GM18873 (cell line): ENCODE measurements at regions not wholly inside any gene's neighbourhood (a gene's known extent, or its start where the extent isn't known, plus 50 kb on each side); places are given as distances from the start of the nearest gene placed in this dataset.

Experiments
- ATAC-seq: cut with Tn5 transposase; IDR thresholded peaks from one replicate; pipeline ENCODE4 v1.9.1; 2021; ENCODE audit warnings: mild to moderate bottlenecking, moderate library complexity, moderate number of reproducible peaks; ENCODE audit not compliant: unreplicated experiment, low FRiP score

- ATAC-seq = no peak
These were observed 175.2 kb upstream of the PPP2R2D start for GRCh38 chr10:131725581-131726069.

- no peak for ATAC-seq
These were observed 174.5 kb upstream of the PPP2R2D start for GRCh38 chr10:131726076-131726880.

- no peak for ATAC-seq
These were observed 173.8 kb upstream of the PPP2R2D start for GRCh38 chr10:131726967-131727366.

GRCh38 chr10:131727560-131727959, 173.2 kb upstream of the PPP2R2D start:
- no peak for ATAC-seq

GRCh38 chr10:131728286-131729228, 172.3 kb upstream of the PPP2R2D start:
- ATAC-seq = no peak

- no peak for ATAC-seq
These were observed 171.4 kb upstream of the PPP2R2D start for GRCh38 chr10:131729361-131729760.

GRCh38 chr10:131729938-131730660, 170.7 kb upstream of the PPP2R2D start:
- no peak for ATAC-seq

GRCh38 chr10:131730771-131731497, 169.9 kb upstream of the PPP2R2D start:
- ATAC-seq = no peak

GRCh38 chr10:131731780-131732630, 168.8 kb upstream of the PPP2R2D start:
- no peak for ATAC-seq

- ATAC-seq = no peak
These were observed 168.1 kb upstream of the PPP2R2D start for GRCh38 chr10:131732631-131733127.

- ATAC-seq = no peak
These were observed 167.2 kb upstream of the PPP2R2D start for GRCh38 chr10:131733596-131733995.

GRCh38 chr10:131735577-131735976, 165.2 kb upstream of the PPP2R2D start:
- ATAC-seq = no peak

GRCh38 chr10:131736321-131736980, 164.4 kb upstream of the PPP2R2D start:
- ATAC-seq = no peak

- ATAC-seq = no peak
These were observed 163.0 kb upstream of the PPP2R2D start for GRCh38 chr10:131737543-131738395.

- no peak for ATAC-seq
These were observed 162.4 kb upstream of the PPP2R2D start for GRCh38 chr10:131738396-131738735.

GRCh38 chr10:131739206-131739605, 161.6 kb upstream of the PPP2R2D start:
- ATAC-seq = no peak

GRCh38 chr10:131742500-131742951, 158.3 kb upstream of the PPP2R2D start:
- no peak for ATAC-seq
